DND-41 (cell line): ENCODE measurements at regions not wholly inside any gene's neighbourhood (a gene's known extent, or its start where the extent isn't known, plus 50 kb on each side); places are given as distances from the start of the nearest gene placed in this dataset.

Source experiments
- ATAC-seq: fragments of 200-7000 bp; cut with Tn5 transposase; 3 replicates; pipeline ENCODE4 v1.9.1; 2021; ENCODE audit warnings: low read depth; ENCODE audit not compliant: insufficient read depth
- DNase-seq: peaks from one replicate; pipeline ENCODE4 v3.0.0-alpha.2; 2020
- H2AFZ ChIP-seq: 2 replicates; pipeline ENCODE4 v1.6.0; 2012; ENCODE audit warnings: low read depth, low read length
- H3K27ac ChIP-seq: 2 replicates; pipeline ENCODE4 v1.5.1; 2012; ENCODE audit warnings: low read length, inconsistent platforms
- H3K27me3 ChIP-seq: fragments of 200-600 bp; sonication (generic); 2 replicates; pipeline ENCODE4 v1.6.0; 2012; ENCODE audit warnings: low read length, mild to moderate bottlenecking, inconsistent platforms; ENCODE audit not compliant: insufficient read depth, poor library complexity
- H3K36me3 ChIP-seq: 2 replicates; pipeline ENCODE4 v1.5.1; 2012; ENCODE audit warnings: low read length, inconsistent platforms; ENCODE audit not compliant: insufficient read depth
- H3K4me1 ChIP-seq: 2 replicates; pipeline ENCODE4 v1.5.1; 2012; ENCODE audit warnings: mild to moderate bottlenecking, low read length; ENCODE audit not compliant: insufficient read depth
- H3K4me2 ChIP-seq: 2 replicates; pipeline ENCODE4 v1.6.0; 2012; ENCODE audit warnings: mild to moderate bottlenecking, moderate library complexity, low read length, inconsistent platforms; ENCODE audit not compliant: insufficient read depth
- H3K4me3 ChIP-seq, 2 experiments: fragments of 200-600 bp in 1 of 2; shearing (Covaris generic) in 1 of 2; 2 replicates each; pipeline ENCODE4 v1.5.1; 2012 to 2016; ENCODE audit warnings: inconsistent platforms in 2 of 2, low read length in 2 of 2, mild to moderate bottlenecking in 2 of 2, low read depth in 1 of 2, moderate library complexity in 1 of 2
- H3K79me2 ChIP-seq: 2 replicates; pipeline ENCODE4 v1.6.0; 2012; ENCODE audit warnings: low read length, inconsistent platforms; ENCODE audit not compliant: insufficient read depth
- H3K9ac ChIP-seq: 2 replicates; pipeline ENCODE4 v1.6.0; 2012; ENCODE audit warnings: low read depth, mild to moderate bottlenecking, inconsistent platforms, low read length, moderate library complexity
- H3K9me3 ChIP-seq: 2 replicates; pipeline ENCODE4 v1.5.1; 2012; ENCODE audit warnings: low read length, moderate library complexity, mild to moderate bottlenecking, inconsistent platforms; ENCODE audit not compliant: insufficient read depth, severe bottlenecking
- H4K20me1 ChIP-seq: 2 replicates; pipeline ENCODE4 v1.6.0; 2012; ENCODE audit warnings: low read length; ENCODE audit not compliant: insufficient read depth
- EZH2 ChIP-seq: IDR thresholded peaks from 3 replicates; pipeline ENCODE4 v1.6.1; 2012; ENCODE audit warnings: borderline replicate concordance, low read depth, mild to moderate bottlenecking, moderate library complexity, low read length, inconsistent platforms; ENCODE audit not compliant: severe bottlenecking
- TF ChIP-seq, protein P1 (sequence below): IDR thresholded peaks from 2 replicates; pipeline ENCODE4 v1.5.1; 2012; ENCODE audit warnings: borderline replicate concordance, low read length, moderate library complexity, mild to moderate bottlenecking; ENCODE audit not compliant: poor library complexity, severe bottlenecking; ENCODE audit errors: extremely low read depth

DNA sequence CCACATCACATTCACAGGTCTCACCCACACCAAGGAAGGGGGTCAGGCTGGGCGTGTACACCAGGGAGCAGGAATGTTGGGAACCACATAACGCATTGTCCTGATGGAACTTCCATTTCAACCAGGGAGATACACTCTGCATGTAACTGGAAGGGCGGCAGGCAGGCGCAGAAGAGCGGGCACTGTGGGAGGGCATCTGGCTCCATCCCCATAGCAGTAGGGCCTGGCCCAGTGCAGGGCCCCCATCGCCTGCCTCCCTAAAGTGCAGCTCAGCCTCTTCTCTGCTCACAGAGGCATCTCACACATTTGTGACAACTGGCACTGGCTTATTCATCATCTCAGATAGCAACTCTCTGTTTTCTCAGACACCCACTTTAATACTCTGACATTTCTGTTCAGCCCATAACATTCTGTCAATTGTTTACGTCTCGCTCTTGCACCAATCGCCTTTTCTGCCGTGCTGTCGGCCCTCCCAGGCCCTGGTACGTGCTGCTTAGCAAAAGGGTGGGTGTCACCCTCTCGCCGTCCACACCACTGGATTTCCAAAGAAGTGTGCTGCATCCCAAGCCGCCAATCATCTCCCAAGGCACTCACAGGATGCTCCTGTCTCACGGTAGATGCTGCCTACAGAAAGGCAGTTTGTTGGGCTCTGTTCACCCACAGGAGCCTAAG lies 353.3 kb upstream of the ZNF507 start:
- Histone ChIP-seq H3K27me3 (no peaks in the 10 kb centered on the region), H2AFZ (no peak overlapping the region), H3K9ac (no peak overlapping the region), H3K4me3 (no peak overlapping the region), H4K20me1 (no peaks in the 10 kb centered on the region), H3K4me1 (no peaks in the 10 kb centered on the region), H3K36me3 (no peaks in the 10 kb centered on the region), H3K27ac (no peak overlapping the region), H3K4me2 (no peak overlapping the region), H3K79me2 (no peaks in the 10 kb centered on the region), H3K9me3 (no peaks in the 10 kb centered on the region)
- ATAC-seq (no peak), DNase-seq (no peak)
- no peak for TF ChIP-seq EZH2
- TF ChIP-seq, protein P1, sequence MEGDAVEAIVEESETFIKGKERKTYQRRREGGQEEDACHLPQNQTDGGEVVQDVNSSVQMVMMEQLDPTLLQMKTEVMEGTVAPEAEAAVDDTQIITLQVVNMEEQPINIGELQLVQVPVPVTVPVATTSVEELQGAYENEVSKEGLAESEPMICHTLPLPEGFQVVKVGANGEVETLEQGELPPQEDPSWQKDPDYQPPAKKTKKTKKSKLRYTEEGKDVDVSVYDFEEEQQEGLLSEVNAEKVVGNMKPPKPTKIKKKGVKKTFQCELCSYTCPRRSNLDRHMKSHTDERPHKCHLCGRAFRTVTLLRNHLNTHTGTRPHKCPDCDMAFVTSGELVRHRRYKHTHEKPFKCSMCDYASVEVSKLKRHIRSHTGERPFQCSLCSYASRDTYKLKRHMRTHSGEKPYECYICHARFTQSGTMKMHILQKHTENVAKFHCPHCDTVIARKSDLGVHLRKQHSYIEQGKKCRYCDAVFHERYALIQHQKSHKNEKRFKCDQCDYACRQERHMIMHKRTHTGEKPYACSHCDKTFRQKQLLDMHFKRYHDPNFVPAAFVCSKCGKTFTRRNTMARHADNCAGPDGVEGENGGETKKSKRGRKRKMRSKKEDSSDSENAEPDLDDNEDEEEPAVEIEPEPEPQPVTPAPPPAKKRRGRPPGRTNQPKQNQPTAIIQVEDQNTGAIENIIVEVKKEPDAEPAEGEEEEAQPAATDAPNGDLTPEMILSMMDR: no peak

DNA sequence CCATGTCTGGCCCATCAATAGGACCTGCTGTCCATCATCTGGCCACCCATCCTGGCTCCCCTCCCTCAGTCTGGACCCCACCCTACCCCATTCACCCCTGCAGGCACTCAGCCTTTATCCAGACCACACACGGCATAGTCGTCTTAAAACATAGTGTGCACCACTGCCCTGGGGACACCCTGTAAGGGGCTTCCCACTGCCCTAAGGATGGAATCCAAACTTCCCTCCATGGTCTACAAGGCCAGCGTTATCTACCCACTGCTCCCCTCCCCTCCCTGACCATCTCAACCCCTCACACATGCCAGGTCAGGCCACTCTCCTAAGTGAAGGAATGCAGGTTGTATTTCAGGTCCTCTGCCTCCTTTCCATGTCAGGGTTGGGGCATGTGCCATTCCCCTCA lies 352.7 kb upstream of the ZNF507 start:
- H2AFZ ChIP-seq: no peak overlapping the region
- TF ChIP-seq EZH2: no peak
- TF ChIP-seq, protein P1: no peak
- no peak for ATAC-seq
- H3K9me3 ChIP-seq: no peaks in the 10 kb centered on the region
- no peak overlapping the region for H3K4me3 ChIP-seq
- H3K27me3 ChIP-seq: no peaks in the 10 kb centered on the region
- no peak overlapping the region for H3K27ac ChIP-seq
- no peaks in the 10 kb centered on the region for H3K79me2 ChIP-seq
- no peak for DNase-seq
- no peak overlapping the region for H3K9ac ChIP-seq
- H3K4me2 ChIP-seq: no peak overlapping the region
- H4K20me1 ChIP-seq: no peaks in the 10 kb centered on the region
- no peaks in the 10 kb centered on the region for H3K36me3 ChIP-seq
- no peaks in the 10 kb centered on the region for H3K4me1 ChIP-seq

DNA sequence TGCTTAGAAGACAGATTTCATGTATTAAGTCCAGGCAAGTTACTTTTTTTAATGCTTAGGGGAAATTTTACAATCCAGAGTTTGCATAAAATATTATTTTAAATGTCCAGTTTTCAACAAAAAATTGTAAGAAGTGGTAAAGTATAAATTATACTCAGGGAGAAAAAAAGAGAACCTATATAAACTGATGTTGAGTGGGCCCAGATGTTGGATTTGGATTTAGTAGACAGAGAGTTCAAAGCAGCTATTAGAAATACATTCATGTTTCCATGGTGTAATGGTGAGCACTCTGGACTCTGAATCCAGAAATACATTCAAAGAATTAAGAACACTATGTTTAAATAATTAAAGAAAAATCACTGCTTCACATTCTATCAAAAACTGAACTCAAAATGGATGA lies 349.9 kb upstream of the ZNF507 start:
- Histone ChIP-seq H3K4me1 (no peaks in the 10 kb centered on the region), H4K20me1 (no peaks in the 10 kb centered on the region), H3K27ac (no peak overlapping the region), H3K27me3 (no peaks in the 10 kb centered on the region), H2AFZ (no peak overlapping the region), H3K4me3 (no peak overlapping the region), H3K9ac (no peak overlapping the region), H3K36me3 (no peaks in the 10 kb centered on the region), H3K79me2 (no peaks in the 10 kb centered on the region), H3K9me3 (no peaks in the 10 kb centered on the region), H3K4me2 (no peak overlapping the region)
- DNase-seq (no peak), ATAC-seq (no peak)
- TF ChIP-seq EZH2: no peak
- TF ChIP-seq, protein P1: no peak
